ENCODE measurements at regions not wholly inside any gene's neighbourhood (a gene's known extent, or its start where the extent isn't known, plus 50 kb on each side); places are given as distances from the start of the nearest gene placed in this dataset.
"Not testable (repeated sequence)": the region's sequence is repeated elsewhere in the genome, so short reads cannot be mapped to it uniquely, and the experiment has no call there.

DNA sequence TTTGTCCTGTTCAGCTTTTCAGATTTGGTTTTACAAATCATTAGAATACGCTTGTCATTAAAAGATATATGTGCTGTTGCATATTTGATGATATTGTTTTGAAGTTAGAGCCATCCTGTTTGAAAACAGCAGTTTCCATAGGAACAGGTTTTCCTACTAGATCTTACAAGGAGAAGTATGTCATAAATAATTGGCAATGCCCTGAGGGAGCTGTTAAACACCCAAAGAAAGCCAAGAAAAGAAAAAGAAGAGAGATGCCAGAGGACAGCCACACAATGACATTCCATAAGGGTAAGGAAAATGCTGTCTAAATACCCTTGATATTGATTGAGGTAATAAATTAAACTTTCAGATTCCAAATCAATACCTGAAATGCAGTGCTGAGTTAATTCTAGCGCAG lies 392.2 kb upstream of the CRIM1 start:
- no peak for TF ChIP-seq CTCF (IDR thresholded peaks at IDR 0.05; ENCODE audit: extremely low read depth, missing control alignments)
- DNase-seq (ENCODE audit: low spot score), result no peak

DNA sequence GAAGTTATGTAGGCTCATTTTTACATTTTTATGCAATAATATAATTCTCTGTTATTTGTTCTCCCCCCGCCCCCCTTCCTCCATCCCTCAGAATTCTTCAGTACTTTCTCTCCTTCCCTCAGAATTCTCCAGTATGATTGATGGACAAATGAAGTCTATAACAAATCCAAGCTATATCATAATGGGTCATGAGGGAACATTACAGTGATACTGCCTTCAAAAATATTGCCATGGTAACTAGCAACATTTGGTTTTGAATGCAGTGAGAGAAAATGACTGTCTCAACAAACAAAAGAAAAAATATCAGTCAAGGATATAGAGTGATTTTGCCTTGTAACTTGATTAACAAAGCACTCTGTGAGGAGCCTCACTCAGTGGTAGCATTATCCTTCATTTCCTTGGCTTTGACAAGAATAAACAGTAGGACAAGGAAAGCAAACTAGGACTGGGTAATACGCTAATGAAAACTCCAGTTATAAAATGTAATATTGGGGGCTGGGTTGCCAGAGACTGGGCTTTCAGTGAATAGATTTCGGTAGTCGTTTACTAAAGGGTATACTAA lies 392.9 kb upstream of the CRIM1 start:
- no peak for TF ChIP-seq CTCF (IDR thresholded peaks at IDR 0.05; ENCODE audit: extremely low read depth, missing control alignments)
- DNase-seq (ENCODE audit: low spot score), result no peak

DNA sequence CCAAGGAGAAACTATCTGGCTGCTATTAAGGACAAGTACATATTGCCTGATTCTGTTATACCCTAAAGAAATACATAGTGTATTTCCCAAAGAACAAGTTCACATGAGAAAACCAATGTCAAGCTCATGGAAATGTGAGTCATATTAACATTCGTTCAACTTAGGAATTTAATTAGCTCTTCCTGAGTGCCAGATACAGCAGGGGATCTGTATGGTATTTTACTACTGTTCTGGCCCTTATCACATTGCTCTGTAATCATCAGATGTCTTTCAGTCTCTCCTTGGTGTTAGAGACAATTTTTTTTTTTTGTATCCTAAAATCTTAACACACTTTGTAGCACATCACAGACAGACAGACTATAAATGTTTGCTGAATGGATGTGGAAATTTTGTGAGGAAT lies 395.0 kb upstream of the CRIM1 start:
- no peak for DNase-seq (ENCODE audit: low spot score)
- TF ChIP-seq CTCF (IDR thresholded peaks at IDR 0.05; ENCODE audit: extremely low read depth, missing control alignments), result no peak

DNA sequence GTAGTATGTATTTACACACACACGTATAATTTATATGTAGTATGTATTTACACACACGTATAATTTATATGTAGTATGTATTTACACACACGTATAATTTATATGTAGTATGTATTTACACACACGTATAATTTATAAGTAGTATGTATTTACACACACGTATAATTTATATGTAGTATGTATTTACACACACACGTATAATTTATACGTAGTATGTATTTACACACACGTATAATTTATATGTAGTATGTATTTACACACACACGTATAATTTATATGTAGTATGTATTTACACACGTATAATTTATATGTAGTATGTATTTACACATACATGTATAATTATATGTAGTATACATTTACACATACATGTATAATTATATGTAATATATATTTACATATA lies 398.5 kb upstream of the CRIM1 start:
- DNase-seq (ENCODE audit: low spot score), result not testable (repeated sequence)

DNA sequence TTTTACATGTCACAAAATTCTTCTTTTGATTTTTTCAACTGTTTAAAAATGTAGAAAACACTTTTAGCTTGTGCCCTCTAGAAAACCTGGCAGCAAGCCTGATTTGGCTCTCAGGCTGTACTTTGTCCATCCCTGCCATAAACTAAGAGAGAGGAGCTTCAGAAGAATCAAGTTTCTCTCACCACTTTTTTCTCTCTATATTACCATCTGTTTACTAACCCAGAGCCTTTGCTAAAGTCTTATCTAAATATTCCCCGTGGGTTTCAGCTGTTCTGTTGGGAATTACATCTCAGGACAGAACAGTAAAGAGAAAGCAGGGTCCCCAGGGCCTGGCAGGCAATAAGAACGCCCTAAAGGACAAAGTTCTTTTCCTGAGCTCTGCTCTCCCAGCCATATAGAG lies 409.1 kb upstream of the CRIM1 start:
- no peak for DNase-seq (ENCODE audit: low spot score)
- TF ChIP-seq CTCF (IDR thresholded peaks at IDR 0.05; ENCODE audit: extremely low read depth, missing control alignments), result no peak

- no peak for TF ChIP-seq CTCF (IDR thresholded peaks at IDR 0.05; ENCODE audit: extremely low read depth, missing control alignments)
- no peak for DNase-seq (ENCODE audit: low spot score)
These were observed 416.7 kb upstream of the CRIM1 start for GRCh38 chr2:35938838-35939237.

- no peak for TF ChIP-seq CTCF (IDR thresholded peaks at IDR 0.05; ENCODE audit: extremely low read depth, missing control alignments)
- no peak for DNase-seq (ENCODE audit: low spot score)
These were observed 422.5 kb upstream of the CRIM1 start for GRCh38 chr2:35933031-35933430.

DNA sequence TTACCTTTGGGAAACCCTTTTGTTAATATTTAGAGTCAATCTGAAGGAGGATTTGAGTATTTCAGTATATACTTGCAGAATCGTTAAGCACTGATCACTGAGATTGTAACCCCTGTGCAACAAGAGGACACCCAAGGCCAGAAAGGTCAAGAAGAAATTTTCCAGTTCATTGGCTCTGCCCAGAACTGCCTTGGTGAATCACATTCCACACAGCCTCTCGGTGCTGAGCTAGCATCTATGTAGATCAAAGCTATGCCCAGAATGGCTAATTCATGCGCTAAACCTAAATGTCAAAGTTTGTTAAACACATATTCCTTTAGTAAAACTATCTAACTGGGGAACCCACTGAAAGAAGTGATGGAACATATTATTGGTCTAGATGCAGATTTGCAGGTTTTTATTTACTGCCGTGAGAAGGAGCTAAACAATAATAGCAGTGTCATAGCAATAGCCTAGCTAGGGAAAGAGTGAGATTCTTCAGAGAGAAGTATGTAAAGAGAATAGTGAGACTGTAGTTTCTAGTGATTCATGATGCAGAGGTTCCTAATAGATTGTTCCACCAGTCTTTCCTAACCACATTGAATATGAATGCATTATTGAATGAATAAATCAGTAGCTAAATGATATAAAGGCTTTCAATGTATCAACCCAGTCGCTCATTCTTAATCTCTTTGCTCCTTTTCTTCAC lies 423.2 kb upstream of the CRIM1 start:
- DNase-seq (ENCODE audit: low spot score), result no peak
- TF ChIP-seq CTCF (IDR thresholded peaks at IDR 0.05; ENCODE audit: extremely low read depth, missing control alignments), result no peak
